ENCODE measurements at regions not wholly inside any gene's neighbourhood (a gene's known extent, or its start where the extent isn't known, plus 50 kb on each side); places are given as distances from the start of the nearest gene placed in this dataset.

GRCh38 chr3:29203851-29204250 is 77.0 kb upstream of the RBMS3 start:
- no peak for TF ChIP-seq CTCF (conservative IDR thresholded peaks at IDR 0.05)
- TF ChIP-seq ZFX (IDR thresholded peaks at IDR 0.05): no peak
